ENCODE measurements at regions not wholly inside any gene's neighbourhood (a gene's known extent, or its start where the extent isn't known, plus 50 kb on each side); places are given as distances from the start of the nearest gene placed in this dataset.

GRCh38 chr10:90327611-90328010 is 530.2 kb downstream of the HTR7 start:
- POLR2A ChIA-PET: no interaction called here
- peaks cover 0 to 9% (median 3%) of the 10 kb centered on the region in 5 donors for H3K27me3 Mint-ChIP-seq

GRCh38 chr10:90328459-90328858 is 529.4 kb downstream of the HTR7 start:
- Mint-ChIP-seq H3K4me3 (no peak overlapping the region), H3K27ac (no peak overlapping the region), H3K27me3 (peaks cover 0 to 9% (median 3%) of the 10 kb centered on the region in 5 donors), H3K4me1 (no peaks in the 10 kb centered on the region), H3K9me3 (peaks cover 0 to 7% (median 0%) of the 10 kb centered on the region in 9 donors), H3K36me3 (no peaks in the 10 kb centered on the region)
- POLR2A ChIA-PET: no interaction called here
- DNase-seq (no peak), ATAC-seq (no peak)

More at GRCh38 chr10:90327611-90328010, 530.2 kb downstream of the HTR7 start:
- no peak for ATAC-seq
- Mint-ChIP-seq H3K4me3 (no peak overlapping the region), H3K9me3 (peaks cover 0 to 10% (median 0%) of the 10 kb centered on the region in 9 donors), H3K27ac (no peak overlapping the region), H3K36me3 (no peaks in the 10 kb centered on the region), H3K4me1 (no peaks in the 10 kb centered on the region)
- DNase-seq: no peak

- peaks cover 0 to 9% (median 3%) of the 10 kb centered on the region in 5 donors for H3K27me3 Mint-ChIP-seq
- peaks cover 0 to 7% (median 0%) of the 10 kb centered on the region in 9 donors for H3K9me3 Mint-ChIP-seq
- POLR2A ChIA-PET: no interaction called here
- H3K4me1 Mint-ChIP-seq: no peaks in the 10 kb centered on the region
- H3K4me3 Mint-ChIP-seq: no peak overlapping the region
- no peak for ATAC-seq
- H3K27ac Mint-ChIP-seq: no peak overlapping the region
- DNase-seq: no peak
- no peaks in the 10 kb centered on the region for H3K36me3 Mint-ChIP-seq
These were observed 528.9 kb downstream of the HTR7 start for GRCh38 chr10:90328896-90329295.

GRCh38 chr10:90337316-90337715 is 520.5 kb downstream of the HTR7 start:
- Mint-ChIP-seq H3K36me3 (no peaks in the 10 kb centered on the region), H3K4me1 (no peaks in the 10 kb centered on the region), H3K4me3 (no peak overlapping the region), H3K27me3 (peaks cover 0 to under 1% (median 0%) of the 10 kb centered on the region in 5 donors), H3K9me3 (peaks cover 0 to 7% (median 0%) of the 10 kb centered on the region in 9 donors), H3K27ac (no peak overlapping the region)
- POLR2A ChIA-PET: no interaction called here
- ATAC-seq (no peak), DNase-seq (no peak)

DNA sequence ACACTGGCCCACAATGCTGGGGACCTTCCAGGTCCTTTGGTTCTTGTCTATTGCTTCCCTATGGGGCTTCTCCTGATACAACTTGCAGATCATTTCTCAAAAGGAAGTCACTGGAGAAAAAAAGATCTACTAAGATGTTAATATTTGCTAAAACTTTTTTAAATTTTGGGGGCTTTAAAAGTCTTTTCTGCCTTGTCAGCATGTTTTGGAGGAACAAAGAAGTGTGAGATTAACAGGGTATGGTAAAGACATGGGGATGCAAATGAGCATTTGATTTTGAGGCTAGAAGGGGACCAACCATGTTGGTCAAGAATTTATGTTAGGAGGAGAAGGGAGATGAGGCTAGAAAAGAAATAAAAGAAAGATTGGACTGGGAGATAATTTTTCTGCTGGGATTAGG is 515.4 kb downstream of the HTR7 start:
- POLR2A ChIA-PET: no interaction called here
- no peaks in the 10 kb centered on the region for H3K36me3 Mint-ChIP-seq
- H3K27me3 Mint-ChIP-seq: peaks cover 0 to 5% (median 5%) of the 10 kb centered on the region in 5 donors

GRCh38 chr10:90344226-90344625 is 513.6 kb downstream of the HTR7 start:
- DNase-seq (no peak), ATAC-seq (no peak)
- Mint-ChIP-seq H3K27me3 (peaks cover 0 to 5% (median 5%) of the 10 kb centered on the region in 5 donors), H3K27ac (no peak overlapping the region), H3K9me3 (peaks cover 0 to 4% (median 0%) of the 10 kb centered on the region in 9 donors), H3K36me3 (no peaks in the 10 kb centered on the region), H3K4me3 (no peak overlapping the region), H3K4me1 (no peaks in the 10 kb centered on the region)
- POLR2A ChIA-PET: no interaction called here

More for the DNA sequence above, 515.4 kb downstream of the HTR7 start:
- H3K27ac Mint-ChIP-seq: no peak overlapping the region
- H3K9me3 Mint-ChIP-seq: peaks cover 0 to 4% (median 0%) of the 10 kb centered on the region in 9 donors
- no peaks in the 10 kb centered on the region for H3K4me1 Mint-ChIP-seq
- ATAC-seq (no peak), DNase-seq (no peak)
- H3K4me3 Mint-ChIP-seq: no peak overlapping the region

DNA sequence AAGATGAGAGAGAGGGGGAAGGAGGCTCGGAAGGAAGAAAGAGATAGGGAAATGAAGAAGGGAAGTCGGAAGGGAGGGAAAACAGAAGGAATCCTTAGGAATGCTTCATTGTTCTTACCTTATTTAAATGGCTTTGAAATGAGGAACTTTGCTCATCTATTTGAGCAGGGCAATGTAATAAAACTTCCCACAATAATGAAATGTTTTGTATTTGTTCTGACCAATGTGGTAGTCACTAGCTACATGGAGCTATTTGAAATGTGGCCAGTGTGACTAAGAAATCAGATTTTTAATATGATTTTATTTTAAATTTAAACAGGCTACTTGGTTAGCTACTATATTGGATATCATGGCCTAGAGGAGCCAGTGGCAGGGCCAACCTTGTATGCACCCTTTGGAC is 510.6 kb downstream of the HTR7 start:
- Mint-ChIP-seq H3K36me3 (no peaks in the 10 kb centered on the region), H3K9me3 (peaks cover 0 to 4% (median 0%) of the 10 kb centered on the region in 9 donors), H3K4me1 (no peaks in the 10 kb centered on the region), H3K27me3 (peaks cover 0 to 7% (median 5%) of the 10 kb centered on the region in 5 donors), H3K4me3 (no peak overlapping the region), H3K27ac (no peak overlapping the region)
- ATAC-seq (no peak), DNase-seq (no peak)
- POLR2A ChIA-PET: no interaction called here

DNA sequence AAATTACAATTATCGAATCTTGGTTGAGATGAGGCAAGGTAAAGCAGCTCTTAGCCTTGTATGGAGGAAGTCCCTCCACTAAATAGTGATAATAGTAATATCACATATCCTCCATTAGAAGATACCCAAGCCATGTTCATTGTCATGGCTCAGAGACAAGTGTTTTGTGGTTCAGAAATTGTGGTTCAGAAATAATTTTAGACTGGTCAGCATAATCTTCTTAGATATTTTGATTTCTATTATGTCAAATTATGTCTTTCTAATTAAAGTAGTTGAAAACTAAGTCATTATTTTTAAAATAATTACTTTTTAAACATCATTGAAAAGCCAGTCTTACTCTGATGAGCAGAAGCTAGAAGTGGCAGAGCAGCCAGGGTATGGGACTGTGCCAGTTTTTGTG is 507.7 kb downstream of the HTR7 start:
- H3K36me3 Mint-ChIP-seq: no peaks in the 10 kb centered on the region
- peaks cover 0 to 5% (median 4%) of the 10 kb centered on the region in 5 donors for H3K27me3 Mint-ChIP-seq
- DNase-seq (no peak), ATAC-seq (no peak)
- H3K9me3 Mint-ChIP-seq: no peaks in the 10 kb centered on the region
- H3K4me1 Mint-ChIP-seq: no peaks in the 10 kb centered on the region
- H3K27ac Mint-ChIP-seq: no peak overlapping the region
- POLR2A ChIA-PET: no interaction called here
- no peak overlapping the region for H3K4me3 Mint-ChIP-seq

GRCh38 chr10:90352288-90352687 is 505.6 kb downstream of the HTR7 start:
- Mint-ChIP-seq H3K27ac (no peak overlapping the region), H3K9me3 (no peaks in the 10 kb centered on the region), H3K4me3 (no peak overlapping the region), H3K36me3 (no peaks in the 10 kb centered on the region), H3K4me1 (no peaks in the 10 kb centered on the region), H3K27me3 (peaks cover 0 to 5% (median 2%) of the 10 kb centered on the region in 5 donors)
- POLR2A ChIA-PET: no interaction called here
- DNase-seq: no peak
- ATAC-seq: no peak

DNA sequence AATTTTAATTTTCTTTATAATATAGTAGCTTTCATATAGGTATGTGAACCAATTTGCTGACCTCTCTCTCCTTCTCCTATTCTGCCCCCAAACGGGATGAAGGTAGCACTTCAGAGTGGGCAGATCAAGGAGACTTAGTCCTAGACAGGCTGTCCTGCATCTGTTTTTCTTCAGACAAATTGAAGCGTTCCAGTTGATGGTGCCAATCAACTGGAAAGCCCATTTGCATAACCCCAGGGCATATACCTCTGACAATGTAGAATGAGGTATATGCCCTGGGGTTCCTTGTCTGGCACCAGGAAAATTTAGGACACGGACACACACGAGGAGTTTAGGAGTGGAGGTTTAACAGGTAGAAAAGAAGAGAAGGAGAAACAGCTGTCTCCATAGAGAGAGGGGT is 502.9 kb downstream of the HTR7 start:
- Mint-ChIP-seq H3K4me3 (no peak overlapping the region), H3K4me1 (no peaks in the 10 kb centered on the region), H3K9me3 (peaks cover 0 to 2% (median 0%) of the 10 kb centered on the region in 9 donors), H3K27ac (no peak overlapping the region), H3K36me3 (no peaks in the 10 kb centered on the region), H3K27me3 (peaks cover 0 to 5% (median 2%) of the 10 kb centered on the region in 5 donors)
- POLR2A ChIA-PET: no interaction called here
- DNase-seq (no peak), ATAC-seq (no peak)

GRCh38 chr10:90363799-90364483 is 493.9 kb downstream of the HTR7 start:
- POLR2A ChIA-PET: no interaction called here
- H3K36me3 Mint-ChIP-seq: no peaks in the 10 kb centered on the region
- peaks cover 0 to under 1% (median 0%) of the 10 kb centered on the region in 5 donors for H3K27me3 Mint-ChIP-seq
- DNase-seq (no peak), ATAC-seq (no peak)
- no peak overlapping the region for H3K4me3 Mint-ChIP-seq
- peaks cover 0 to 10% (median 0%) of the 10 kb centered on the region in 9 donors for H3K9me3 Mint-ChIP-seq
- H3K4me1 Mint-ChIP-seq: no peaks in the 10 kb centered on the region
- no peak overlapping the region for H3K27ac Mint-ChIP-seq

GRCh38 chr10:90372451-90372850 is 485.4 kb downstream of the HTR7 start:
- POLR2A ChIA-PET: no interaction called here
- DNase-seq (no peak), ATAC-seq (no peak)
- Mint-ChIP-seq H3K4me1 (no peaks in the 10 kb centered on the region), H3K27ac (no peak overlapping the region), H3K9me3 (peaks cover 0 to 25% (median 0%) of the 10 kb centered on the region in 9 donors), H3K27me3 (peaks cover 0 to 8% (median 5%) of the 10 kb centered on the region in 5 donors), H3K36me3 (no peaks in the 10 kb centered on the region), H3K4me3 (no peak overlapping the region)

GRCh38 chr10:90373911-90374310 is 483.9 kb downstream of the HTR7 start:
- POLR2A ChIA-PET: no interaction called here
- no peaks in the 10 kb centered on the region for H3K4me1 Mint-ChIP-seq
- H3K4me3 Mint-ChIP-seq: no peak overlapping the region
- no peak for DNase-seq
- peaks cover 0 to 8% (median 5%) of the 10 kb centered on the region in 5 donors for H3K27me3 Mint-ChIP-seq
- no peaks in the 10 kb centered on the region for H3K36me3 Mint-ChIP-seq
- no peak overlapping the region for H3K27ac Mint-ChIP-seq
- peaks cover 0 to 15% (median 0%) of the 10 kb centered on the region in 9 donors for H3K9me3 Mint-ChIP-seq
- no peak for ATAC-seq

DNA sequence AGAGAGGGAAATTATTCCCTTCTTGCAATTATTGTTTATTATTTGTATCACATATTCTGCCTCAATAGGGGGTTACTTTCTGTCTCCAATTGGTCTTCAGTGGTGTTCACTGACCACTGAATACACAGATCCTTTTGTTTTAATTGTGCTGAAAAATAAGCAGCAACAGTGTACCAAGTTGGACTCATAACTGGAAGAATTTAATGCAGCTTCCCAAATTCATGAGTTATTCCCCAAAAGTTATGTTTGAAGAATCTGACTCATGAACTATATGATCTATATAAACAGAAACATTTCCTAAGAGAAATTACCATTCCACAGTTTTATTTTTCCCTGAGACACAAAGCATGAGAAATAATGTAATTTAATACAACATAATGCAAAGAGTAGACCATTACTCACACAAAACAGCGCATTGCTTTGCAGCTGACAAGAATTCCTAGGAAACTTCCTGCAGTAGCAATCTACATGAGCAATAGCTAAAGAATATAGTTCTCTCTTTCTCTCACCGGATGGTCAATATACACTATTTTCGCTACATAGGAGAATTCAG is 479.2 kb downstream of the HTR7 start:
- Mint-ChIP-seq H3K36me3 (no peaks in the 10 kb centered on the region), H3K4me3 (no peak overlapping the region), H3K27me3 (peaks cover 0 to 6% (median 1%) of the 10 kb centered on the region in 5 donors), H3K9me3 (no peaks in the 10 kb centered on the region), H3K4me1 (no peaks in the 10 kb centered on the region), H3K27ac (no peak overlapping the region)
- POLR2A ChIA-PET: no interaction called here
- ATAC-seq (no peak), DNase-seq (no peak)
